Natural killer cell (primary cell): ENCODE measurements at regions not wholly inside any gene's neighbourhood (a gene's known extent, or its start where the extent isn't known, plus 50 kb on each side); places are given as distances from the start of the nearest gene placed in this dataset.

Source experiments
- ATAC-seq, 3 donors: fragments of 150-1000 bp in 2 of 3; fragments of 200-7000 bp in 1 of 3; cut with Tn5 transposase; 1 replicate in 1 of 3; 2 replicates in 2 of 3; pipeline ENCODE4 v1.10.0; 2021; ENCODE audit warnings: mild to moderate bottlenecking in 2 of 3, moderate library complexity in 2 of 3
- DNase-seq, 2 donors: peaks; one replicate each; pipeline versions ENCODE4 v3.0.0 to v3.0.0-alpha.2; 2013 to 2021; ENCODE audit warnings: mixed read lengths in 1 of 2
- H3K27ac ChIP-seq: one replicate; pipeline ENCODE4 v1.5.1; 2013; ENCODE audit warnings: mild to moderate bottlenecking, low read length
- H3K27me3 ChIP-seq: one replicate; pipeline ENCODE4 v1.6.1; 2013; ENCODE audit warnings: low read length; ENCODE audit not compliant: control insufficient read depth, insufficient read depth
- H3K36me3 ChIP-seq: one replicate; pipeline ENCODE4 v1.6.1; 2013; ENCODE audit warnings: low read length; ENCODE audit not compliant: control insufficient read depth, insufficient read depth
- H3K4me1 ChIP-seq: one replicate; pipeline ENCODE4 v1.6.1; 2013; ENCODE audit warnings: low read length; ENCODE audit not compliant: control insufficient read depth, insufficient read depth
- H3K4me3 ChIP-seq: one replicate; pipeline ENCODE4 v1.5.1; 2013; ENCODE audit warnings: low read length
- H3K9me3 ChIP-seq: one replicate; pipeline ENCODE4 v1.6.1; 2013; ENCODE audit warnings: low read length; ENCODE audit not compliant: control insufficient read depth, insufficient read depth
- H3K27ac Mint-ChIP-seq, 2 donors: one replicate each; pipeline ENCODE4 v1.8.0; 2022; ENCODE audit warnings: mild to moderate bottlenecking in 2 of 2, mixed read lengths in 2 of 2, moderate library complexity in 1 of 2
- H3K27me3 Mint-ChIP-seq, 2 donors: one replicate each; pipeline ENCODE4 v1.8.0; 2022; ENCODE audit warnings: low read depth in 2 of 2, mixed read lengths in 2 of 2
- H3K36me3 Mint-ChIP-seq: one replicate; pipeline ENCODE4 v1.8.0; 2022; ENCODE audit warnings: mixed read lengths
- H3K4me1 Mint-ChIP-seq, 2 donors: one replicate each; pipeline ENCODE4 v1.8.0; 2022; ENCODE audit warnings: mixed read lengths in 2 of 2
- H3K4me3 Mint-ChIP-seq: one replicate; pipeline ENCODE4 v1.8.0; 2022; ENCODE audit warnings: mild to moderate bottlenecking, moderate library complexity, mixed read lengths
- H3K9me3 Mint-ChIP-seq, 2 donors: one replicate each; pipeline ENCODE4 v1.8.0; 2022; ENCODE audit warnings: mixed read lengths in 2 of 2
- CTCF ChIP-seq: fragments of 200-600 bp; IDR thresholded peaks from one replicate; pipeline ENCODE4 v1.8.0; 2022; ENCODE audit warnings: antibody characterized with exemption
- WGBS: methylation state at CpG from one replicate; pipeline ENCODE4 v1.1.7; 2013; ENCODE audit warnings: missing lambda C conversion rate; ENCODE audit not compliant: insufficient coverage; 5-methylcytosine and 5-hydroxymethylcytosine counted together
- intact Hi-C: fragments of 100-400 bp; cut with micrococcal nuclease; formaldehyde crosslinking; loops from one replicate; pipeline ENCODE4 v1.14.2; 2022

DNA sequence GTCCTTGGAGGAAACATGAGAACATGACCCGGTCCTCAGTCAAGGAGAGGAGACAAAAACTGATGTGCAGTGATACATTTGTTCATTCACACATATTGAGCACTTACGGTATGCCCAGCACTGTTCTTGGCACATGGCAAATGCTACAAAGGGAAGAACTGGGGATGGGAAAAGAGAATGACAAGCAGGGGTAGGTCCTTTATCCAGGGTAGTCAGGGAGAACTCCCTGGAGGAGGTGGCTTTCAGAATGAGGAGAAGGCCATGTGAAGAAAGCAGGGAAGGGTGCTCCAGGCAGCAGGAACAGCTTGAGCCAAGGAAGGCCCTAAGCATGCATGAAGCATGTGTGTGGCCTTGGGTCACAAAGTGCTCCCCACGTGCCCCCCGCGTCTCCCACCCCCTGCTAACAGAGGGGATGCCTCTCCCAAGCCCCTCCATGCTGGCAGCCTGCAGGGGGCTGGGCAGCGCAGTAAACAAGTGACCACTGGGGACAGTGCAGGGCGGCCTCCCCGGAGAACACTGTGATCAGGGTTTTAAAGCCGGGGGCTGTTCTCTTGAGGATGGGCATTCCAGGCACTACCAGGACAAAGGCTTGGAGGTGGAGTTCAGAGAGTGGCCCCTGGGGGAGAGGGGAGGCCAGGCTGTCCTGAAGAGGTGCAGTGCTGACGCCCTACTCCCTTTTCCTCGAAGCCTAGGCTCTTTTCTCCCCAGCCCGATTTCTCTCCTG, 71.0 kb downstream of the PHETA1 start:
- Mint-ChIP-seq H3K4me3 (no peak overlapping the region), H3K27me3 (no peaks in the 10 kb centered on the region), H3K9me3 (no peaks in the 10 kb centered on the region), H3K36me3 (no peaks in the 10 kb centered on the region), H3K27ac (no peak overlapping the region), H3K4me1 (no peaks in the 10 kb centered on the region)
- intact Hi-C loops = loop anchor here (5.0 kb wide), 1 partner anchor 361 kb away; no protein-coding TSS in a partner anchor
- Histone ChIP-seq H3K4me3 (no peak overlapping the region), H3K27me3 (no peaks in the 10 kb centered on the region), H3K4me1 (no peaks in the 10 kb centered on the region), H3K36me3 (no peaks in the 10 kb centered on the region), H3K27ac (no peak overlapping the region), H3K9me3 (no peaks in the 10 kb centered on the region)
- WGBS = 91% methylated on average over 12 of the region's 12 CpGs
- ATAC-seq = no peak
- DNase-seq = no peak
- TF ChIP-seq CTCF = no peak

DNA sequence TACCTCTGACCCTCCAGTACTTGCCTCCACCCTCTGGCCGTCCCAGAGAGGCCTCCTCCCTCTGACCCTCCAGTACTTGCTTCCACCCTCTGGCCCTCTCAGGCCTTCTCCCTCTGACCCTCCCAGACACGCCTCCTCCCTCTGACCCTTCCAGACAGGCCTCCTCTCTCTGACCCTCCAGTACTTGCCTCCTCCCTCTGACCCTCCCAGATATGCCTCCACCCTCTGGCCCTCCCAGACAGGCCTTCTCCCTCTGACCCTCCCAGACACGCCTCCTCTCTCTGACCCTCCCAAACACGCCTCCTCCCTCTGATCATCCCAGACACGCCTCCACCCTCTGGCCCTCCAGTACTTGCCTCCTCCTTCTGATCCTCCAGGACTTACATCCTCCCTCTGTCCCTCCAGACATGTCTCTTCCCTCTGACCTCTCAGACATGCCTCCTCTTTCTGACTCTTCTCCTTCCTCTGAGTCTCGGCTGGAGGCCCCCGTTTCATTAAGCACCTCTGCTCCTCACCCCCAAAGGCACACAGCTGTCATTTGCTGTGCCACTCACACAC, 71.9 kb downstream of the PHETA1 start:
- Mint-ChIP-seq H3K36me3 (no peaks in the 10 kb centered on the region), H3K4me1 (no peaks in the 10 kb centered on the region), H3K9me3 (no peaks in the 10 kb centered on the region), H3K27ac (no peak overlapping the region), H3K4me3 (no peak overlapping the region), H3K27me3 (no peaks in the 10 kb centered on the region)
- ATAC-seq (no peak), DNase-seq (no peak)
- 77% methylated on average over 7 of the region's 7 CpGs for WGBS
- no peak overlapping the region for H3K4me3 ChIP-seq
- intact Hi-C loops = loop anchor here (5.0 kb wide), 1 partner anchor 360 kb away; no protein-coding TSS in a partner anchor
- no peaks in the 10 kb centered on the region for H3K36me3 ChIP-seq
- H3K4me1 ChIP-seq = no peaks in the 10 kb centered on the region
- no peaks in the 10 kb centered on the region for H3K27me3 ChIP-seq
- H3K27ac ChIP-seq = no peak overlapping the region
- TF ChIP-seq CTCF = no peak
- no peaks in the 10 kb centered on the region for H3K9me3 ChIP-seq

- Histone ChIP-seq H3K27ac (no peak overlapping the region), H3K27me3 (no peaks in the 10 kb centered on the region), H3K36me3 (no peaks in the 10 kb centered on the region), H3K4me3 (no peak overlapping the region), H3K9me3 (no peaks in the 10 kb centered on the region), H3K4me1 (no peaks in the 10 kb centered on the region)
- intact Hi-C loops = loop anchor here (5.0 kb wide), 1 partner anchor 358 kb away; no protein-coding TSS in a partner anchor
- 84% methylated on average over 10 of the region's 10 CpGs for WGBS
- Mint-ChIP-seq H3K27me3 (no peaks in the 10 kb centered on the region), H3K4me1 (no peaks in the 10 kb centered on the region), H3K27ac (no peak overlapping the region), H3K4me3 (no peak overlapping the region), H3K9me3 (no peaks in the 10 kb centered on the region), H3K36me3 (no peaks in the 10 kb centered on the region)
- ATAC-seq = no peak
- no peak for DNase-seq
- no peak for TF ChIP-seq CTCF
Observed at GRCh38 chr12:111295176-111295575, 73.7 kb downstream of the PHETA1 start.
